ENCODE measurements at regions not wholly inside any gene's neighbourhood (a gene's known extent, or its start where the extent isn't known, plus 50 kb on each side); places are given as distances from the start of the nearest gene placed in this dataset.

DNA sequence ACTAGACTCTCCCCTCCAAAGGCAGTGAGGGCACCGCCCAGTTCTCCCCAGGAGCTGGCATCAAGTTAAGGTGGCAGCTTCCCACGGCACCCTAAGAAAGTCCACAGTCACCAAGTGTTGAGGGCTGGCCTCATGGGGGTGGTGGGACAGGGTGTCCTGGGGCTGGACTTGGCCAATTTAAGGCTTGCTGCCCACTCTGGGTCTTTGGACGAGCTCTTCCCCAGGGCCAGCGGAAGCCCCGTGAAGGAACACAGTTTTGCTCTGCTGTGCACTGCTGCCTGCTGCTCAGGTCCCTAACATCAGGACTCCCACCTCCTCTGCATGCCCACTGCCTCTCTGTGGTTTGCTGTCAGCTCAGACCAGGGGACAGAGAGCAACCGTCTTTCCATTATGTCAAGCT, 57.3 kb upstream of the TMEM72 start:
- no peak for ATAC-seq
- TF ChIP-seq ESRRG (CRISPR knock-in tag; IDR thresholded peaks at IDR 0.05) (no peak), ZNF70 (CRISPR knock-in tag; IDR thresholded peaks at IDR 0.05) (no peak), RARB (CRISPR knock-in tag; IDR thresholded peaks at IDR 0.05) (no peak), GLIS3 (CRISPR knock-in tag; IDR thresholded peaks at IDR 0.05) (no peak), CREB5 (CRISPR knock-in tag; IDR thresholded peaks at IDR 0.05; ENCODE audit: low read depth) (no peak), ZC3H10 (CRISPR knock-in tag; IDR thresholded peaks at IDR 0.05) (no peak), ZNF565 (CRISPR knock-in tag; conservative IDR thresholded peaks at IDR 0.05; ENCODE audit: low read depth) (no peak), ZNF8 (CRISPR knock-in tag; IDR thresholded peaks at IDR 0.05) (no peak), ZFP3 (CRISPR knock-in tag; IDR thresholded peaks at IDR 0.05) (no peak), TSHZ2 (CRISPR knock-in tag; IDR thresholded peaks at IDR 0.05) (no peak)

GRCh38 chr10:44854693-44855350, 56.3 kb upstream of the TMEM72 start:
- no peak for TF ChIP-seq ESRRG (CRISPR knock-in tag; IDR thresholded peaks at IDR 0.05)
- no peak for TF ChIP-seq TSHZ2 (CRISPR knock-in tag; IDR thresholded peaks at IDR 0.05)

GRCh38 chr10:44856696-44857095, 54.4 kb upstream of the TMEM72 start:
- no peak for ATAC-seq
- no peak for TF ChIP-seq CREB5 (CRISPR knock-in tag; IDR thresholded peaks at IDR 0.05; ENCODE audit: low read depth)
- TF ChIP-seq ESRRG (CRISPR knock-in tag; IDR thresholded peaks at IDR 0.05): no peak
- TF ChIP-seq BACH2 (CRISPR knock-in tag; IDR thresholded peaks at IDR 0.05; ENCODE audit: borderline replicate concordance): no peak
- no peak for TF ChIP-seq SNAI2 (CRISPR knock-in tag; IDR thresholded peaks at IDR 0.05)
- TF ChIP-seq CSRNP3 (CRISPR knock-in tag; IDR thresholded peaks at IDR 0.05): no peak
- no peak for TF ChIP-seq CSDC2 (CRISPR knock-in tag; IDR thresholded peaks at IDR 0.05)
- TF ChIP-seq TCF4 (CRISPR knock-in tag; IDR thresholded peaks at IDR 0.05; ENCODE audit: borderline replicate concordance): no peak
- no peak for TF ChIP-seq ZC3H10 (CRISPR knock-in tag; IDR thresholded peaks at IDR 0.05)
- TF ChIP-seq ZNF565 (CRISPR knock-in tag; conservative IDR thresholded peaks at IDR 0.05; ENCODE audit: low read depth): no peak
- no peak for TF ChIP-seq ZFP30 (CRISPR knock-in tag; IDR thresholded peaks at IDR 0.05)
- no peak for TF ChIP-seq ZNF8 (CRISPR knock-in tag; IDR thresholded peaks at IDR 0.05)
- TF ChIP-seq ARNTL (CRISPR knock-in tag; IDR thresholded peaks at IDR 0.05; ENCODE audit: borderline replicate concordance, low read depth): no peak
- TF ChIP-seq RARB (CRISPR knock-in tag; IDR thresholded peaks at IDR 0.05): no peak
- TF ChIP-seq, protein P1, sequence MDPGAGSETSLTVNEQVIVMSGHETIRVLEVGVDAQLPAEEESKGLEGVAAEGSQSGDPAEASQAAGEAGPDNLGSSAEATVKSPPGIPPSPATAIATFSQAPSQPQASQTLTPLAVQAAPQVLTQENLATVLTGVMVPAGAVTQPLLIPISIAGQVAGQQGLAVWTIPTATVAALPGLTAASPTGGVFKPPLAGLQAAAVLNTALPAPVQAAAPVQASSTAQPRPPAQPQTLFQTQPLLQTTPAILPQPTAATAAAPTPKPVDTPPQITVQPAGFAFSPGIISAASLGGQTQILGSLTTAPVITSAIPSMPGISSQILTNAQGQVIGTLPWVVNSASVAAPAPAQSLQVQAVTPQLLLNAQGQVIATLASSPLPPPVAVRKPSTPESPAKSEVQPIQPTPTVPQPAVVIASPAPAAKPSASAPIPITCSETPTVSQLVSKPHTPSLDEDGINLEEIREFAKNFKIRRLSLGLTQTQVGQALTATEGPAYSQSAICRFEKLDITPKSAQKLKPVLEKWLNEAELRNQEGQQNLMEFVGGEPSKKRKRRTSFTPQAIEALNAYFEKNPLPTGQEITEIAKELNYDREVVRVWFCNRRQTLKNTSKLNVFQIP (CRISPR knock-in tag; IDR thresholded peaks at IDR 0.05; ENCODE audit: borderline replicate concordance, low read depth): no peak
- TF ChIP-seq GLIS3 (CRISPR knock-in tag; IDR thresholded peaks at IDR 0.05): no peak
- no peak for TF ChIP-seq TOX (CRISPR knock-in tag; IDR thresholded peaks at IDR 0.05; ENCODE audit: borderline replicate concordance)
- TF ChIP-seq ZNF70 (CRISPR knock-in tag; IDR thresholded peaks at IDR 0.05): no peak
- no peak for TF ChIP-seq TSHZ2 (CRISPR knock-in tag; IDR thresholded peaks at IDR 0.05)
- TF ChIP-seq OSR1 (CRISPR knock-in tag; IDR thresholded peaks at IDR 0.05): no peak
- no peak for TF ChIP-seq ISL1 (CRISPR knock-in tag; IDR thresholded peaks at IDR 0.05)

More at GRCh38 chr10:44854693-44855350, 56.3 kb upstream of the TMEM72 start:
- ATAC-seq: no peak

All from SK-N-SH treated with all-trans-retinoic acid at 6 μM for 48 hours (cell line).